Hematopoietic multipotent progenitor cell treated with erythropoietin and hydrocortisone succinate and interleukin-3 and kit ligand, for 15 days (in vitro differentiated cells): ENCODE measurements at regions not wholly inside any gene's neighbourhood (a gene's known extent, or its start where the extent isn't known, plus 50 kb on each side); places are given as distances from the start of the nearest gene placed in this dataset.
"Not testable (repeated sequence)": the region's sequence is repeated elsewhere in the genome, so short reads cannot be mapped to it uniquely, and the experiment has no call there.

ENCODE experiments used
- DNase-seq: peaks from one replicate; pipeline ENCODE4 v3.0.0-alpha.2; 2015; ENCODE audit warnings: low spot score

DNA sequence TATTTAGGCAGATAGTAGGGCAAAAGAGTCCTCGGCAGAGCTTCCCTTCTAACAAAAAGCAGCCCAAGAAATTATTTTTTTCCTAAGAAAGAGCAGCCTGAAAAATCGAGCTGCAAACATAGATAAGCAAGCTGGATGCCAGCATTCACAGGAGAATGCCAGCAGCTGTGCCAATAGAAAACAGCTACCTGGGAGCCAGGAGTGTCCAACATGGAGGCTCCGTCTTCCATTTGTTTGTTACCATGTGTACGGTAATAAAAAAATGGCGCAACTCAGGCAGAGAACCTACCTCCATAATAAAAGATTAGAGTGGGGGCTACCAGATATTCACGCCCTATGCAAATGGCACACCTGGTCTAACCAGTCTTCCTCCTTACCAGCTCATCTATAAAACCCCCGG is 77.6 kb upstream of the IPO5 start:
- no peak for DNase-seq

DNA sequence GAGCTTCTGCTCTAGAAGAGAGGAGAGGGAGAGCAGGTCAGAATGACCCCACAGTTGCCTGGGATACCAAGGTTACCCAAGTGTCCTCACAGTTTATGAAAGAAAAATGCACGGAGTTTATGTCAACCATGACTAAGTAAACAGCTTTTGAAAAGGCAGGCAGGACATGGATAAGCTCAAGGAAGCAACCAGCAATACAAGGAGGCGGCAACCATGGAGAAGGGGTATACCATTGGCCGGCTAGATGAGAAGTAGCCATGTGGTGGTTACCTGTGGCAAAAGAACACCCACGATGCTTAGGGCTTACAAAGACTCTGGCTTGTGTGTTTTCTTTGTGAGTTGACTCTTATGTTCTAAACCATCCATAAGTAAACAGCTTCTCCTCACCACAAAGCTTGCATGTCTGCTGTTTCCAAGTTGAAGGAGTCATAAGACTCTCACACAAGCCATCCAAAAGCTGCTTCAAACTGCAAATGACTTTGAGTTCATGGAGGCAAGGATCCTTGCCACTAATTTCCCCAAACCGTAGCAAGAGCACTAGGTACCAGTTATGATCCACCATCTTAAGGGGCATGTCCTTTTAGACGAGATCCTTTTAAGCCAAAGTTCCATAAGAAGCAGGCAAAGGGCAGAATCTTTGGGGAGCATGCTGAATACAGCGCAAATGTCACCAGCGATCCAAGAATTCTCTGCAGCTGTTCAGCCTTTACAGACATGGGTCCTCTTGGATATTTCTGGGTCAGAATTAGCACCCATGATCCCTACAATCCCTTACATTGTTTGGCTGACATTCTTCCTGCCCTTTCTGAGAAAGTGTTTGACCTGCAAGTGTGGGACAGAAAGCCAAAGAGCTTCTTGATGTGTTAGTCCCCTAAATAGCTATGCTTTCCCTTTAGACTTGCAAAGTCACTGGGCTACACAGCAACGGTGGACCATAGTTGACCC is 74.8 kb upstream of the IPO5 start:
- no peak for DNase-seq

DNA sequence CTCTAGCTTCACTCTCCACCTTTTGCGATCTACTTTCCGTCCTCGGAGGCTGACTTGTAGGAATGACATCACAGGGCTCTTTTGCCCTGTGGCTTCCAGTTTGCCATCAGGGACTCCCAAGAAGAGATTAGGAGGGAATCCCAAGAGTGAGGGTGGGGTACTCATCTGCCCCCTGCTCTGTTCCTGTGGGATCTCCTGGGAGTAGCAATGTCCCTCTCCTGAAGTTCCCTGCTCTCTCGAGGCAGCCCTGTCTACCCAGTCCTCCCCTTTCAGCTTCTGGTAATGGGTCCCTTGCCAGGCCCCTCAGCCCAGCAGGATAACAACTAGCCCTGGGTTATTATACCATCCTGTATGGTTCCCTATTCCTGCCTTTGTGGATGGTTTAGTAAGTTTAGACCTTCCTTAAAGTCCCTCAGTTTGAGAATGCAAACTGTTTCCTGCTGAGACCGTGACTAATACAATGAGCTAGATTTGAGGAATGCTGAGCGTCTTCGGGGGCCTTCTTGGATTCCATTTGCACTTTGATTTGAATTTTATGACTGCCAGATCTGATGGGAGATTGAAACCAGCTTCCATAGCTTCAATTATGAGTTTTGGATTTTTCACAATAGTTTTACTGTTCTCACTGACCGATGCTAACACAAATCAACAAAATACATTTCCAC is 73.7 kb upstream of the IPO5 start:
- DNase-seq, result no peak

DNA sequence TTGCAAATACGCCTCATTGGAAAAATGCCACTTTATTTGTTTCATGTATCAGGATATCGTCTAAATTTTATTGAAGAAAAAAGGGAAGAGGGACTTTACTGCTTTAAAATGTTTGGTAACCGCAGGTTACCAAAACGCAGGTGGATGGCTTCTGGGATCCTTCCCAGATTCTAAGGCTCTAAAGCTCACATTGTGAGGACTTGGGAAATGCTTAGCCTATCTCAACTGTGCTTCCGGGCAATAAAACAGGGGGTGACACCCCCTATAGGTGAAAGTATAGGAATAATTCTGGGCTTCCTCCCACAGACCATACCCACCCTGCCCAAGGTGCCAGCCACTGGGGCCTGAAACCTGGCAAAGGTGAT is 73.2 kb upstream of the IPO5 start:
- no peak for DNase-seq

DNA sequence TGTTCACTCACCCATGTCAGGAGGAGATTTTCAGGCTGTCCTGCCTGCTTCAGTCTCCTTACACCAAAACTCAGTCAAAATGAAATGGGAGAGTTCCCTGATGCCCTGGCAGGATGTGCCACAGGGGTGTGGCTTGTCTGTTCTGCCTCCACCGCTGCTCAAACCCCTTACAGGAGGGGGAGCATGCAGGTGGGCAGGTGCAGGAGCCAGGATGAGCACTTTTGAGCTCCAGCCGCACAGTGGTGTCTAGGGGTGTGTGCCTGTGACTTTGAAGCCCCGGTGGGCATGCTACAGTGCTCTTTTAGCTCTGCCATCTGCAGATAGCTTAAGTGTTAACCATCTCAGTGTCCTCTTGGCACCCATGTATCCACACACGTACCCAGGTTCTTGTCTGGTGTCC is 71.9 kb upstream of the IPO5 start:
- DNase-seq, result no peak

DNA sequence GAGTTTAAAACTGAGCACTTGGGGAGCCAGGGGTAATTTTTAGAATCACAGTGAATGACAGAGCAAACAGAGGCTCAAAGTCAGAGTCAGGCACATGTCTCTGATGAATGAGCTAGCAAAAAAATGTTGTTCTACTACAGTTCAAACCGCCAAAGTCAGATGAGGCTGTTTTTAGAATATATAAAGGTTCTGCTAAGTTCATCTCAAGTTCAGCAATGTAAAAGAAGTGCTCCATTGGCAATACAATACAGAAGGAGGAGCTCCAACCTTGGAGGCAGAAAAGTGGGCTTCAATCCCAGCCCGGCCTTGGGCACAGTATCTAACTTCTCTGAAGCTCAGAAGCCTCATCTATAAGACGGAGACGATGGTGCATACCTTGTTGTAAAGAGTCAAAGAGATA is 70.1 kb upstream of the IPO5 start:
- no peak for DNase-seq

DNA sequence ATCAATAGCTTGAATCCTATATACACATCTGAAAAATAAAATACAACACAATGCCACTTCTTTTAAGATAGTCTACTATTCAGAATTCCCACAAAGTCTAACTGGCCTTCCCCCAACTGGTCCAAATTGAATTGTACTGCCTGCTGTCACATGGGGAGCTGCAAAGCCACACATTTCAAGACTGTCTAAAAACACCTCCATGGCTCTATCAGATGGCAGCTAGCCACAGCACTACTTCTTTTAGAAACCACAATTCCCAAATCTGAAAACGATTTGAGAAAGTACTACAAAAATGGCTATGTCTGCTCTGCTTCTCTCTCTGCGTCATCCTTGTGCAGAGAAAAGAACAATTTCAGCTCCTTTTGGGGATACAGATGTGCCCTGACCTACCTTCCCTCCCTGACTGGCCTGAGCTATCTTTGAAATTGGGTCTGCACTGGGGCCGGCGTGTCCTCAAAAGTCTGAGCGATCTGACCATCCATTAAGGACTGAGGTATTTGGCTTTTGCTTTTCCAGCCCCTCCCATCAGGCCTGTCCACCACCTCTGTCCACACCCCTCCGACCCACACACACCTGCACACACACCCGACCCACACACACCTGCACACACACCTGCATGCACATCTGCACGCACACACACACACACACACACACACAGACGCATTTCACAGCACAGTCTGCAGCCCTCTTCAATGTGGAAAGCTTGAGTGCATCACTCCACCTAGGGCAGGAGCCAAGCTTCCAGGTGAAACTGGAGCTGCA is 68.6 kb upstream of the IPO5 start:
- no peak for DNase-seq

DNA sequence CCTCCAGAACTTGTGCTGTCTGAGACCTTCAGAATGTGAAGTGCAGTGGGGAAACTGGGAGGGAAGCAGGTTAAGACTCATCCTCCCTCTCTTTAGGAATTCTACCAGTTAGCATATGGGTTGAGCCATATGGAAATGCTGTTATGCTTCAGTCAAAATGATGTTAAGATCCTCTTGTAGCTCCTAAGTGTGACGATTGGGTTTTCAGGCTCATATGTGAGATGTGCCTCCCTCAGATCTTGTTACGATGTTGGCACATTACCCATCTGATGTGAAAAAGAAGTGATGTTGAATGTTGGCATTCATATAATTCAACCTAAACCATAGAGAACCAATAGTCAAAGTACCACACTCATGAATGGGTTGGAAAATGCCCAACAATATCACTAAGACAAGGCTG is 67.8 kb upstream of the IPO5 start:
- no peak for DNase-seq

DNA sequence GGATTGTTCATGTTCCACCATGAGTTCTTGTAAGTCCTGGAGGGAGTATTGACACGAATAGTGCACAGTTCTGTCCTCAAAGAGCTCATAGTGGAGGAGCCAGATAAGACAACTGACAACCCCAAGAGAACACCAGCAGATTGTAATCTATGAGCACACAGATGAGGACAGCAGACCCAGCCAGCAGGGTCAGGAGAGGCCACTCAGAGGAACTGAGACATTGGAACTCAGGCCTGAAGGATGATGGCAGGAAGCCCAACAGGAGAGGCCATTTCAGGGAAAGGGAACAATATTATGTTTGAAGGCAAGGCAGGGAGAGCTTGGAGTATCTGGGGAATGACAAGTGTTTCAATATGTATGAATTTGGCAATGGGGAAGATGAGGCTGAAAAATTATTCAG is 63.7 kb upstream of the IPO5 start:
- DNase-seq, result no peak

DNA sequence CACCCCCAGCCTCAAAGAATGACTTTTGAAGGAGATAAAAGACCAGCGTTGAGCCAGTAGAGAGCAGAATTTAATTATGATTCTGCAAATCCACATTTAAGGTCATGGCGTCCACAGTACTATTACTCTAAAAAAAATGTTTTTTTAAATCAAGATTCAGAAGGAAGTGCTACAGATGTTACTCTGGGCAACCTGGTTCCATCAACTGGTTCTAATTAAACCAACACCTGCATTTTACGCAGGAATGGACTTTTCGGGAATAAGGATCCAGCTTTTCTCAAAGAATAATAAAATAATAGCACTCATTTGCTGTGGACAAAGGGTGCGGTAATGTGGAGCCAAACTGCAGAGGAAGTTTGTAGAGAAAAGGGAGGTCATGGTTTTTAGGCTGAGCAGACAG is 62.9 kb upstream of the IPO5 start:
- no peak for DNase-seq

DNA sequence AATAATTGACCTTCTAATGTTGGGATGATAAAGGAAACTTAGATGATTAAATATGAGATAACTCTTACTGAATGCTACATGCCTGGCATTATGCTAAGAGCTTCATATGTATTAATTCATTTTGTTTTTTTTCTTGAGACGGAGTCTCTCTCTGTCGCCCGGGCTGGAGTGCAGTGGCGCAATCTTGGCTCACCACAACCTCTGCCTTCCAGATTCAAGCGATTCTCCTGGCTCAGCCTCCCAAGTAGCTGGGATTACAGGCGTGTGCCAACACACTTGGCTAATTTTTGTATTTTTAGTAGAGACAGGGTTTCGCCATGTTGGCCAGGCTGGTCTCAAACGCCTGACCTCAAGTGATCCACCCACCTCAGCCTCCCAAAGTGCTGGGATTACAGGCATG is 61.5 kb upstream of the IPO5 start:
- DNase-seq, result not testable (repeated sequence)

DNA sequence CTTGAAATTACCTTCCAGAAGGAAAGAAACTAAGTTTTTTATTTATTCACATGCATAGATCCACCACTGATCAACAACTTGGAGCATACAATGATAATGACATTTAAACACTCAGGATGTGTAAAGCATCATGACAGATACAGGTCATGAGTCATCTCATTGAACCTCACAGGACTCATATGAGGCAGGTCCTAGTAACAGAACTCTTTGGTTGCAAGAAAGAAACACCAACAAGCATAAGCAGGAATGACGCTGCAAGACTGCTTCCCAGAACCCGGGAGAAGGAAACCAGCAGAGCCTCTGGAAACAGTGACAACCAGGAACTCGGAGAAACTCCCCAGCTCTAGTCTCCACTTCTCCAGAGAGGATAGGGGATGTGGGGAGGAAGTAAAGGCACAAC is 60.8 kb upstream of the IPO5 start:
- DNase-seq, result no peak

DNA sequence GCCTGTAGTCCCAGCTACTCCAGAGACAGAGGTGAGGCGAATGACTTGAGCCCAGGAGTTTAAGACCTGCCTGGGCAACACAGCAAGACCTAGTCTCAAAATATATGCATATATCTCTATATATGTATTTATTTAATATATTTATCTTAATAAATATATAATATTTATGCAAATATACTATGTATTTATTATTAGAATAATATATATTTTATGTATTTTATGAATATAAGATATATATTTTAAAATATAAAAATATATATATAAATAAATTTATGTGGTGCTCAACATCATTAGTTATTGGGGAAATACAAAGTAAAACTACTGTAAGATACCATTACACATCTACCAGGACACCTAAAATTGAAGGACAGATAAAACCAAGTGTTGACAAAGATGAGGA is 58.1 kb upstream of the IPO5 start:
- DNase-seq, result no peak

DNA sequence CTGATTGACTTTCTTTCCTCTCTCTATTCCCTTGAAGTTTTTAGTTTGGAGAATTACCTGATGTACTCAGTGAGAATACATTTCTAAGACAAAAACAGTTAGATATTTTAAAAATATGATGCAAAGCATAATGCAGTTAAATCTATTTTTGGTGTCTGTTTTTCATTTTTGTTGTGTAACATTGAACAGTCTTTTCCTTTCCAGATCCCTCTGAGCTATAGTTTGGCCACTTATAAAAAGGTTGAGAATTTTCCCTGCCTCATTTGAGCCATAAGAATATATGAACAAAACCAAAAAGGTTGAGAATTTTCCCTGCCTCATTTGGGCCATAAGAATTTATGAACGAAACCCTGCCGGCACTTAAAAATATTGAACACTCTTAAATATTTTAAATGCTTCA is 57.0 kb upstream of the IPO5 start:
- no peak for DNase-seq

DNA sequence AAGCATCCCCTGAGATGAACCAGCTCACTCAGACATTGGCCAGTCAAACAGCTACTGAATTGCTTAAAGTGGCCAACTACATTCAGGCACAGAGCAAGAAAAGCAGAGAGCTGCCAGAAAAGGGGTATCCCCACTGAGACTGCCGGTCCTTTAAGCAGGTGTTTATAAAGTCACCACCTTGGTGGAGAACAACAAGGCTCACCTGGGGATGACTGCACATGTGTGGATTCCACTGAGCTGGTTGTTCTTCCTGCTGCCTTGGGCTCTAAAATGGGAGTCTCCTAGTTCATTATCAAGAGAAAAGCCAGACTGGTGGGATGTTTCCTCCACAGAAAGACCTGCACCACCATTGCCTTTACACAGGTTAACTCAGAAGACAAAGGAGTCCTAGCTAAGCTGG is 51.8 kb upstream of the IPO5 start:
- no peak for DNase-seq
